ENCODE measurements at regions not wholly inside any gene's neighbourhood (a gene's known extent, or its start where the extent isn't known, plus 50 kb on each side); places are given as distances from the start of the nearest gene placed in this dataset.

- 77 to 81% (median 81%) methylated on average over 3 of the region's 3 CpGs for WGBS, 3 donors
- no peak overlapping the region for H3K27ac ChIP-seq
- intact Hi-C loops (cut with DNase I) = no loop called here
- TF ChIP-seq POLR2A (IDR thresholded peaks at IDR 0.05) (no peak), CTCF (IDR thresholded peaks at IDR 0.05) (no peak), EP300 (IDR thresholded peaks at IDR 0.05) (no peak)
- H3K27me3 ChIP-seq = no peaks in the 10 kb centered on the region
- no peaks in the 10 kb centered on the region for H3K9me3 ChIP-seq
- H3K4me3 ChIP-seq = no peak overlapping the region
- H3K36me3 ChIP-seq = no peaks in the 10 kb centered on the region
- DNase-seq = no peak
- H3K4me1 ChIP-seq (ENCODE audit: insufficient read depth) = no peaks in the 10 kb centered on the region
These were observed 144.1 kb downstream of the INSIG2 start for GRCh38 chr2:118232391-118232790.

GRCh38 chr2:118231759-118232158 is 143.5 kb downstream of the INSIG2 start:
- no peaks in the 10 kb centered on the region for H3K27me3 ChIP-seq
- no peak for DNase-seq

DNA sequence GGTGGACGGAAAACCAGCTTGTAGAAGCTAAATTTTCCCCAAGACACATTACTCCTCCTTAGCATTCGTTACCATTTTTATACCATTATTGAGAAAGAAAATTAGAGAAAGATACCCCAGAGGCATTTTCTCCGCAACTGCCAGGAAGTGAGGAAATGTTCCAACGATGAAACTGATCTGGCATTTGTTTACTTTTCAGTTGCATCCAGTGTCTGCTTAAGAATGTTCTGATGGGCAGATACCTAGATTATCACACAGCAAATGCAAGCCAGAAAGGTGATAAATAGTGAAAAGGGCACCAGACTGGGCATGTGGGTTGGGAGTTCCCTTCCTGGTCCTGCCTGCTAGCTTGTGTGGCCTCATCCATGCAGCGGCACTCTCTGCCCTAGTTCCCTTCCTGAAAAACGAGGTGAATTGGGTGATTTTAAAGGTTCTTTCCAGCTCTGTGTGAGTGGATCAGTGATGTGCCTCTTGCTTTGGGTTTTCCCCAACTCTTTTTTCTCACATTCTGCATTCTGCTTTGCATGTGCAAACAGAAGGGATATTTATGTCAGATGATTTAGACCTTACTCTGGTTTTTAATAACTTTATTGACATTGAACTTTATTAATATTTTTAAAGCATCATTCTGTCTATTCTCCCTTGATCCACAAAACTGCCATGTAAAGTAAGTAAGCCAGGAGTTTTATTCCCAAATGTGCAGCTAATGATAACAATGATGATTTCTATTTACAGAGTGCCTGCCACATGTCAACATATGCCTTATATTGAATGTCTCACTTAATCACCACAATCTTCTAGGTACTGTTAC is 139.6 kb downstream of the INSIG2 start:
- WGBS, 3 donors = 61 to 70% (median 64%) methylated on average over 6 of the region's 6 CpGs
- H3K4me1 ChIP-seq (ENCODE audit: insufficient read depth) = no peaks in the 10 kb centered on the region
- DNase-seq = no peak
- TF ChIP-seq POLR2A (IDR thresholded peaks at IDR 0.05) = no peak
- TF ChIP-seq CTCF (IDR thresholded peaks at IDR 0.05) = no peak
- no peak for TF ChIP-seq EP300 (IDR thresholded peaks at IDR 0.05)
- H3K27me3 ChIP-seq = no peaks in the 10 kb centered on the region
- H3K36me3 ChIP-seq = no peaks in the 10 kb centered on the region
- intact Hi-C loops (cut with DNase I) = loop anchor here in 2 of 4 donors (10.0 kb wide), 1 partner anchor 627 kb away; no protein-coding TSS in a partner anchor
- no peak overlapping the region for H3K27ac ChIP-seq
- H3K9me3 ChIP-seq = no peaks in the 10 kb centered on the region
- H3K4me3 ChIP-seq = no peak overlapping the region

More at GRCh38 chr2:118231759-118232158, 143.5 kb downstream of the INSIG2 start:
- H3K27ac ChIP-seq = no peak overlapping the region
- no peaks in the 10 kb centered on the region for H3K36me3 ChIP-seq
- WGBS, 3 donors = 70 to 75% (median 71%) methylated on average over 6 of the region's 6 CpGs
- H3K4me1 ChIP-seq (ENCODE audit: insufficient read depth) = no peaks in the 10 kb centered on the region
- intact Hi-C loops (cut with DNase I) = no loop called here
- no peaks in the 10 kb centered on the region for H3K9me3 ChIP-seq
- no peak for TF ChIP-seq CTCF (IDR thresholded peaks at IDR 0.05)
- TF ChIP-seq EP300 (IDR thresholded peaks at IDR 0.05) = no peak
- TF ChIP-seq POLR2A (IDR thresholded peaks at IDR 0.05) = no peak
- H3K4me3 ChIP-seq = no peak overlapping the region

- Histone ChIP-seq H3K27me3 (no peaks in the 10 kb centered on the region), H3K36me3 (no peaks in the 10 kb centered on the region), H3K4me1 (ENCODE audit: insufficient read depth) (no peaks in the 10 kb centered on the region), H3K9me3 (no peaks in the 10 kb centered on the region), H3K27ac (no peak overlapping the region), H3K4me3 (no peak overlapping the region)
- DNase-seq = no peak
- WGBS, 3 donors = 33 to 53% (median 35%) methylated on average over 9 of the region's 9 CpGs
- intact Hi-C loops (cut with DNase I) = loop anchor here in 2 of 4 donors (10.0 kb wide), 1 partner anchor 629 kb away; no protein-coding TSS in a partner anchor
- TF ChIP-seq POLR2A (IDR thresholded peaks at IDR 0.05) (no peak), CTCF (IDR thresholded peaks at IDR 0.05) (no peak), EP300 (IDR thresholded peaks at IDR 0.05) (no peak)
These were observed 137.4 kb downstream of the INSIG2 start for GRCh38 chr2:118225666-118226065.

All from ovary (tissue), 7 donors.